B cell (primary cell): ENCODE measurements at regions not wholly inside any gene's neighbourhood (a gene's known extent, or its start where the extent isn't known, plus 50 kb on each side); places are given as distances from the start of the nearest gene placed in this dataset.

Experiments
- ATAC-seq: fragments of 200-7000 bp; cut with Tn5 transposase; one replicate; pipeline ENCODE4 v1.10.0; 2021; ENCODE audit warnings: low read depth, mild to moderate bottlenecking, moderate number of reproducible peaks, moderate library complexity
- CTCF ChIA-PET: fragments of 350-600 bp; sonication (Branson Sonifier 250); formaldehyde crosslinking; loops from one replicate; lab custom pipeline; 2021; ENCODE audit warnings: antibody characterized with exemption, inconsistent platforms; lab: Charles Lee
- POLR2A ChIA-PET: fragments of 350-600 bp; sonication (Branson Sonifier 250); formaldehyde crosslinking; loops from one replicate; lab custom pipeline; 2021; ENCODE audit warnings: antibody characterized with exemption; lab: Charles Lee
- DNase-seq: peaks from one replicate; pipeline ENCODE4 v3.0.0; 2013
- H2AFZ ChIP-seq: 2 replicates; pipeline ENCODE4 v1.6.1; 2012; ENCODE audit warnings: mild to moderate bottlenecking, low read depth, low read length; ENCODE audit not compliant: insufficient read depth, poor library complexity, severe bottlenecking
- H3K27ac ChIP-seq, 2 donors: 1 replicate in 1 of 2; 2 replicates in 1 of 2; pipeline ENCODE4 v1.5.1; 2012 to 2013; ENCODE audit warnings: low read length in 2 of 2, mild to moderate bottlenecking in 2 of 2, moderate library complexity in 1 of 2
- H3K27me3 ChIP-seq, 4 experiments: fragments of 200-600 bp in 1 of 4; sonication (generic) in 1 of 4; replicated peaks in 1 of 4; 1 replicate in 2 of 4; 2 replicates in 2 of 4; pipeline versions ENCODE4 v1.6.1 to v1.7.0; 2013 to 2016; ENCODE audit warnings: low read length in 3 of 4, mild to moderate bottlenecking in 2 of 4, mixed read lengths in 1 of 4, moderate library complexity in 1 of 4; ENCODE audit not compliant: insufficient read depth in 4 of 4, control insufficient read depth in 3 of 4; ENCODE audit errors: control extremely low read depth in 1 of 4
- H3K36me3 ChIP-seq, 2 experiments: replicated peaks in 1 of 2; 1 replicate in 1 of 2; 2 replicates in 1 of 2; pipeline versions ENCODE4 v1.6.1 to v1.7.1; 2013; ENCODE audit warnings: low read length in 1 of 2; ENCODE audit not compliant: insufficient read depth in 2 of 2, control insufficient read depth in 1 of 2; ENCODE audit errors: control extremely low read depth in 1 of 2, extremely low read depth in 1 of 2
- H3K4me1 ChIP-seq, 2 donors: fragments of 200-600 bp in 1 of 2; sonication (generic) in 1 of 2; 1 replicate in 1 of 2; 2 replicates in 1 of 2; pipeline versions ENCODE4 v1.5.1 to v1.6.1; 2013 to 2017; ENCODE audit warnings: low read length in 2 of 2; ENCODE audit not compliant: control insufficient read depth in 2 of 2, insufficient read depth in 2 of 2
- H3K4me2 ChIP-seq: replicated peaks from 2 replicates; pipeline ENCODE3; 2012; ENCODE audit warnings: mild to moderate bottlenecking, low read depth, low read length; ENCODE audit not compliant: poor library complexity, severe bottlenecking
- H3K4me3 ChIP-seq, 5 experiments: fragments of 200-600 bp in 1 of 5; sonication (generic) in 1 of 5; 1 replicate in 3 of 5; 2 replicates in 2 of 5; pipeline versions ENCODE4 v1.5.1 to v1.7.0; 2011 to 2016; ENCODE audit warnings: low read length in 4 of 5, mild to moderate bottlenecking in 4 of 5, low read depth in 2 of 5, control low read depth in 1 of 5, moderate library complexity in 1 of 5; ENCODE audit not compliant: insufficient read depth in 1 of 5; ENCODE audit errors: control extremely low read depth in 1 of 5, extremely low read depth in 1 of 5
- H3K79me2 ChIP-seq: fragments of 200-600 bp; sonication (generic); one replicate; pipeline ENCODE4 v1.6.0; 2016; ENCODE audit warnings: low read length; ENCODE audit not compliant: control insufficient read depth, insufficient read depth
- H3K9ac ChIP-seq: fragments of 200-600 bp; sonication (generic); 2 replicates; pipeline ENCODE4 v1.6.1; 2017; ENCODE audit warnings: mild to moderate bottlenecking, low read length, moderate library complexity
- H3K9me3 ChIP-seq, 3 donors: one replicate each; pipeline versions ENCODE4 v1.6.1 to v1.7.1; 2013; ENCODE audit warnings: low read length in 2 of 3; ENCODE audit not compliant: control insufficient read depth in 2 of 3, insufficient read depth in 1 of 3; ENCODE audit errors: control extremely low read depth in 1 of 3
- H4K20me1 ChIP-seq: 2 replicates; pipeline ENCODE4 v1.6.0; 2012; ENCODE audit warnings: mild to moderate bottlenecking, low read length; ENCODE audit not compliant: insufficient read depth, control insufficient read depth, poor library complexity, severe bottlenecking
- H3K27ac Mint-ChIP-seq: one replicate; pipeline ENCODE4 v1.8.0; 2021; ENCODE audit warnings: mixed read lengths
- H3K27me3 Mint-ChIP-seq: one replicate; pipeline ENCODE4 v1.8.0; 2021; ENCODE audit warnings: mixed read lengths
- H3K4me1 Mint-ChIP-seq: one replicate; pipeline ENCODE4 v1.8.0; 2021; ENCODE audit warnings: mixed read lengths
- H3K4me3 Mint-ChIP-seq: one replicate; pipeline ENCODE4 v1.8.0; 2021; ENCODE audit warnings: mixed read lengths
- H3K9me3 Mint-ChIP-seq: one replicate; pipeline ENCODE4 v1.8.0; 2022; ENCODE audit warnings: mixed read lengths; ENCODE audit not compliant: insufficient read depth
- CTCF ChIP-seq: fragments of 200-600 bp; IDR thresholded peaks from one replicate; pipeline ENCODE4 v1.8.0; 2022; ENCODE audit warnings: antibody characterized with exemption, mild to moderate bottlenecking
- EZH2 ChIP-seq: IDR thresholded peaks from 2 replicates; pipeline ENCODE4 v1.6.1; 2012; ENCODE audit warnings: borderline replicate concordance, low read depth, mild to moderate bottlenecking, moderate library complexity, low read length; ENCODE audit not compliant: insufficient read depth, poor library complexity, severe bottlenecking
- WGBS: methylation state at CpG from one replicate; pipeline ENCODE4 v1.1.5; 2013; ENCODE audit warnings: missing lambda C conversion rate; ENCODE audit not compliant: insufficient coverage; 5-methylcytosine and 5-hydroxymethylcytosine counted together
- intact Hi-C: fragments of 100-400 bp; cut with micrococcal nuclease; formaldehyde crosslinking; loops from one replicate; pipeline ENCODE4 v1.10.0; 2022

- Histone ChIP-seq H3K27ac (no peak overlapping the region), H3K4me1 (peaks cover 62 to 67% of the 10 kb centered on the region in 2 donors), H3K9me3 (no peaks in the 10 kb centered on the region), H2AFZ (no peak overlapping the region), H3K36me3 (no peaks in the 10 kb centered on the region), H3K27me3 (no peaks in the 10 kb centered on the region), H3K4me2 (no peak overlapping the region), H4K20me1 (no peaks in the 10 kb centered on the region), H3K9ac (no peak overlapping the region), H3K79me2 (peaks cover 22% of the 10 kb centered on the region), H3K4me3 (no peak overlapping the region)
- no peak for ATAC-seq
- intact Hi-C loops, result no loop called here
- no peak for DNase-seq
- TF ChIP-seq CTCF (no peak), EZH2 (no peak)
- Mint-ChIP-seq H3K27me3 (no peaks in the 10 kb centered on the region), H3K27ac (peak overlapping the region; percentile 95), H3K4me1 (peaks cover 66% of the 10 kb centered on the region), H3K4me3 (peak overlapping the region; percentile 39), H3K9me3 (no peaks in the 10 kb centered on the region)
- 100% methylated on average over 1 of the region's 7 CpGs for WGBS
- ChIA-PET CTCF (interaction anchor here (1.2 to 1.3 kb wide), 2 partner anchors 95 to 406 kb away, joined by 3 read pairs; no protein-coding TSS in a partner anchor), POLR2A (interaction anchor here (0.8 kb wide), 1 partner anchor 87 kb away, joined by 3 read pairs; no protein-coding TSS in a partner anchor)
Measured at GRCh38 chrX:65600106-65600505, 65.5 kb upstream of the LAS1L start.

GRCh38 chrX:65598559-65599147, 64.1 kb upstream of the LAS1L start:
- POLR2A ChIA-PET, result no interaction called here
- 60% methylated on average over 1 of the region's 8 CpGs for WGBS
- Histone ChIP-seq H3K36me3 (no peaks in the 10 kb centered on the region), H2AFZ (peak overlapping the region; percentile 72), H4K20me1 (no peaks in the 10 kb centered on the region), H3K27me3 (no peaks in the 10 kb centered on the region), H3K9ac (peak overlapping the region; percentile 17), H3K4me1 (peaks cover 64 to 68% of the 10 kb centered on the region in 2 donors), H3K9me3 (no peaks in the 10 kb centered on the region), H3K4me3 (peak overlapping the region in 2 of 5 experiments; percentile 7 to 18), H3K79me2 (peaks cover 22% of the 10 kb centered on the region), H3K4me2 (peak overlapping the region; percentile 52), H3K27ac (peak overlapping the region; percentile 90 to 93)
- TF ChIP-seq EZH2 (no peak), CTCF (no peak)
- CTCF ChIA-PET, result interaction anchor here (3.6 kb wide), 1 partner anchor 387 kb away, joined by 23 read pairs; no protein-coding TSS in a partner anchor
- H3K4me3 Mint-ChIP-seq, result peak overlapping the region; percentile 73
- H3K27me3 Mint-ChIP-seq, result no peaks in the 10 kb centered on the region
- intact Hi-C loops, result loop anchor here (5.0 kb wide), 3 partner anchors 124 to 419 kb away; no protein-coding TSS in a partner anchor
- peak overlapping the region; percentile 93 for H3K27ac Mint-ChIP-seq
- DNase-seq (peak; percentile 12), ATAC-seq (no peak)
- no peaks in the 10 kb centered on the region for H3K9me3 Mint-ChIP-seq
- peaks cover 64% of the 10 kb centered on the region for H3K4me1 Mint-ChIP-seq
